ENCODE measurements at regions not wholly inside any gene's neighbourhood (a gene's known extent, or its start where the extent isn't known, plus 50 kb on each side); places are given as distances from the start of the nearest gene placed in this dataset.

GRCh38 chr12:31903025-31903424, 56.2 kb upstream of the RESF1 start:
- no peak for TF ChIP-seq CTCF (conservative IDR thresholded peaks at IDR 0.05; ENCODE audit: low read depth, low read length)
- TF ChIP-seq EZH2 (IDR thresholded peaks at IDR 0.05; ENCODE audit: borderline replicate concordance, low read depth, low read length, poor library complexity, severe bottlenecking) = no peak
